SH-SY5Y (cell line): ENCODE measurements at regions not wholly inside any gene's neighbourhood (a gene's known extent, or its start where the extent isn't known, plus 50 kb on each side); places are given as distances from the start of the nearest gene placed in this dataset.

ENCODE experiments used
- GATA2 ChIP-seq: IDR thresholded peaks from 2 replicates; pipeline ENCODE4 v1.6.1; 2011; ENCODE audit warnings: mild to moderate bottlenecking, low read depth, low read length
- GATA3 ChIP-seq: IDR thresholded peaks from 2 replicates; pipeline ENCODE4 v1.6.1; 2011; ENCODE audit warnings: low read depth, mild to moderate bottlenecking, low read length, moderate library complexity

GRCh38 chr1:201715351-201715750 lies 113.6 kb upstream of the IPO9 start:
- TF ChIP-seq GATA3 (no peak), GATA2 (no peak)

- TF ChIP-seq GATA2 (no peak), GATA3 (no peak)
Observed at GRCh38 chr1:201715801-201716741, 112.9 kb upstream of the IPO9 start.

- TF ChIP-seq GATA3 (no peak), GATA2 (no peak)
Observed at GRCh38 chr1:201716742-201717135, 112.2 kb upstream of the IPO9 start.

- TF ChIP-seq GATA2 = no peak
- no peak for TF ChIP-seq GATA3
Observed at GRCh38 chr1:201717286-201717685, 111.7 kb upstream of the IPO9 start.

- TF ChIP-seq GATA2 = no peak
- no peak for TF ChIP-seq GATA3
Observed at GRCh38 chr1:201718346-201719202, 110.4 kb upstream of the IPO9 start.

- TF ChIP-seq GATA2 (no peak), GATA3 (no peak)
Observed at GRCh38 chr1:201719812-201720521, 109.0 kb upstream of the IPO9 start.

- TF ChIP-seq GATA3 = no peak
- no peak for TF ChIP-seq GATA2
Observed at GRCh38 chr1:201720522-201720844, 108.5 kb upstream of the IPO9 start.

GRCh38 chr1:201721082-201722049 lies 107.6 kb upstream of the IPO9 start:
- TF ChIP-seq GATA2 = peak; percentile 70; the same call in 1 of the 2 replicates
- TF ChIP-seq GATA3 = no peak

- TF ChIP-seq GATA3 (no peak), GATA2 (no peak)
Observed at GRCh38 chr1:201724039-201724765, 104.8 kb upstream of the IPO9 start.

- TF ChIP-seq GATA3 = no peak
- TF ChIP-seq GATA2 = no peak
Observed at GRCh38 chr1:201724766-201725118, 104.2 kb upstream of the IPO9 start.

- TF ChIP-seq GATA3 = no peak
- no peak for TF ChIP-seq GATA2
Observed at GRCh38 chr1:201726700-201727099, 102.3 kb upstream of the IPO9 start.

GRCh38 chr1:201728731-201729130 lies 100.2 kb upstream of the IPO9 start:
- TF ChIP-seq GATA3 = no peak
- no peak for TF ChIP-seq GATA2
